ENCODE measurements at regions not wholly inside any gene's neighbourhood (a gene's known extent, or its start where the extent isn't known, plus 50 kb on each side); places are given as distances from the start of the nearest gene placed in this dataset.
A peak's percentile ranks its signal among the peaks of the same experiment; 100 is the strongest.

DNA sequence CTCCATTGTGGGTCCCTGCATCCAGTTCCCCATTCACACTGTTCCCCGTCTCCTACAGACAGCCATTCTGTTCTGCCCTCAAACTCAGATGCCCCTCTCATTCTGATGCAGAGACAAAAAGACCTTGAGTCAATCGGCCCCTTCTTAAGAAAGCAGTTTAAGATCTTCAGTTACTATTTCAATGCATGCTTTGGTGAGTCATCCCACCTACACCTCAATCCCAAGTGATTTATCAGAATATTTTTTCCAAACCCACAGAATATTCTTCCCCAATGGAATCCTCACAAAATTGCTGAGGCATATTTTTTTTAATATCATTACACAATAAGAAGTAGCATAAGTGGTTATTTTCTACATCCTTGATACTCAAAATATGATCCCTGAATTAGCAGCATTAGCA lies 92.4 kb upstream of the SLC1A1 start:
- Mint-ChIP-seq H3K27ac (no peak overlapping the region), H3K4me1 (peaks cover 9% of the 10 kb centered on the region), H3K27me3 (ENCODE audit: low read depth) (no peaks in the 10 kb centered on the region; the same call in 1 of the 2 replicates), H3K36me3 (peaks cover 10% of the 10 kb centered on the region), H3K4me3 (no peak overlapping the region), H3K9me3 (peaks cover 10% of the 10 kb centered on the region)
- ChIA-PET CTCF (interaction anchor here (1.6 kb wide), 1 partner anchor 151 kb away, joined by 5 read pairs; no protein-coding TSS in a partner anchor), POLR2A (no interaction called here)
- TF ChIP-seq ZBTB43 (CRISPR knock-in tag; IDR thresholded peaks at IDR 0.05), result no peak
- TF ChIP-seq, protein P1, sequence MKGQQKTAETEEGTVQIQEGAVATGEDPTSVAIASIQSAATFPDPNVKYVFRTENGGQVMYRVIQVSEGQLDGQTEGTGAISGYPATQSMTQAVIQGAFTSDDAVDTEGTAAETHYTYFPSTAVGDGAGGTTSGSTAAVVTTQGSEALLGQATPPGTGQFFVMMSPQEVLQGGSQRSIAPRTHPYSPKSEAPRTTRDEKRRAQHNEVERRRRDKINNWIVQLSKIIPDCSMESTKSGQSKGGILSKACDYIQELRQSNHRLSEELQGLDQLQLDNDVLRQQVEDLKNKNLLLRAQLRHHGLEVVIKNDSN (CRISPR knock-in tag; IDR thresholded peaks at IDR 0.05), result no peak
- no peak for DNase-seq (ENCODE audit: low spot score)
- ATAC-seq, result peak; percentile 50; the same call in 1 of the 2 replicates

DNA sequence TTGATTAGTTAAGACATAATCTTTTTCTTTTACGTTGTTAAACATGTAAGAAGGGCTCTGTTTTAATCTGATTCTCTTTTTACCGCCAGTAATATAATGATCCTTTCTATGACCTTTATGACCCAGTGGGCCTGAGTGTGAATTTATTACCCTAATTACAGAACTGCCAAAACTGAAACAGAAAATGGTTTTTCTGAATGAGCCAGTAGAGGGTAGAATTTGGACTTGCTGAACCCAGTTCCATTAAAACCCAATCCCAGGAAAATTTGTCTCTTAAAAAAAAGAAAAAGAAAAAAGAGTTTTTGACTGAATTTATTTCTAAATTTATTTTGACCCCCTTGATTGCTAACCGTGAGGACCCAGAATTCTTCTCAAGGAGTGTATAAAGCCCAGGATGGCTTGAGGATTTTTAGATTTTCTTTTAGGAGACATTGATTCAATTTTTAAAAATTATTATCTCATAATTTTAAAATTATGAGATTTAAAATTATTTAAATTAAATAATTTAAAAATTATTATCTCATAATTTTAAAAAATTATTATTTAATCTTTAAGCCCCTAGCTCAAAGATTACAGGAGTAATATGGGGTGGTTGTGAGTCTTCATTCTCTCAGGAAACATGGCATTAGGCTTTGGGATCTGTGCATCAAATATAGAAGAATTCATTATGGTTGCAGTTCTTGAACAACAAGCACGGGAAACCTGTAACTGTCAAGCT lies 94.1 kb upstream of the GLIS3 start:
- ATAC-seq (no peak), DNase-seq (ENCODE audit: low spot score) (no peak)
- H3K27me3 Mint-ChIP-seq (ENCODE audit: low read depth), result no peaks in the 10 kb centered on the region
- H3K4me1 Mint-ChIP-seq, result peaks cover 9% of the 10 kb centered on the region
- H3K36me3 Mint-ChIP-seq, result no peaks in the 10 kb centered on the region
- TF ChIP-seq IRF2 (CRISPR knock-in tag; IDR thresholded peaks at IDR 0.05; ENCODE audit: borderline replicate concordance, low read depth) (no peak), CREB1 (CRISPR knock-in tag; IDR thresholded peaks at IDR 0.05) (no peak), EMX1 (CRISPR knock-in tag; IDR thresholded peaks at IDR 0.05) (no peak), ZSCAN18 (CRISPR knock-in tag; IDR thresholded peaks at IDR 0.05) (no peak), HMGA2 (CRISPR knock-in tag; IDR thresholded peaks at IDR 0.05) (peak; percentile 98)
- ChIA-PET POLR2A (no interaction called here), CTCF (interaction anchor here (0.8 kb wide), 1 partner anchor 155 kb away, joined by 4 read pairs; no protein-coding TSS in a partner anchor)
- no peak overlapping the region for H3K4me3 Mint-ChIP-seq
- no peaks in the 10 kb centered on the region for H3K9me3 Mint-ChIP-seq
- no peak overlapping the region for H3K27ac Mint-ChIP-seq

- Mint-ChIP-seq H3K27ac (no peak overlapping the region), H3K4me3 (no peak overlapping the region)
- CTCF ChIA-PET, result interaction anchor here (8.3 kb wide), 1 partner anchor 160 kb away, joined by 76 read pairs; no protein-coding TSS in a partner anchor
- TF ChIP-seq GRHL2 (CRISPR knock-in tag; IDR thresholded peaks at IDR 0.05; ENCODE audit: insufficient replicate concordance, severe bottlenecking), result no peak
- no peak for TF ChIP-seq CTCF (IDR thresholded peaks at IDR 0.05)
- no peak for TF ChIP-seq TEAD1 (CRISPR knock-in tag; IDR thresholded peaks at IDR 0.05)
- no peak for TF ChIP-seq ZNF512 (CRISPR knock-in tag; IDR thresholded peaks at IDR 0.05; ENCODE audit: borderline replicate concordance)
- TF ChIP-seq ZNF416 (CRISPR knock-in tag; IDR thresholded peaks at IDR 0.05), result no peak
- TF ChIP-seq, protein P2, sequence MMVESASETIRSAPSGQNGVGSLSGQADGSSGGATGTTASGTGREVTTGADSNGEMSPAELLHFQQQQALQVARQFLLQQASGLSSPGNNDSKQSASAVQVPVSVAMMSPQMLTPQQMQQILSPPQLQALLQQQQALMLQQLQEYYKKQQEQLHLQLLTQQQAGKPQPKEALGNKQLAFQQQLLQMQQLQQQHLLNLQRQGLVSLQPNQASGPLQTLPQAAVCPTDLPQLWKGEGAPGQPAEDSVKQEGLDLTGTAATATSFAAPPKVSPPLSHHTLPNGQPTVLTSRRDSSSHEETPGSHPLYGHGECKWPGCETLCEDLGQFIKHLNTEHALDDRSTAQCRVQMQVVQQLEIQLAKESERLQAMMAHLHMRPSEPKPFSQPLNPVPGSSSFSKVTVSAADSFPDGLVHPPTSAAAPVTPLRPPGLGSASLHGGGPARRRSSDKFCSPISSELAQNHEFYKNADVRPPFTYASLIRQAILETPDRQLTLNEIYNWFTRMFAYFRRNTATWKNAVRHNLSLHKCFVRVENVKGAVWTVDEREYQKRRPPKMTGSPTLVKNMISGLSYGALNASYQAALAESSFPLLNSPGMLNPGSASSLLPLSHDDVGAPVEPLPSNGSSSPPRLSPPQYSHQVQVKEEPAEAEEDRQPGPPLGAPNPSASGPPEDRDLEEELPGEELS (CRISPR knock-in tag; IDR thresholded peaks at IDR 0.05), result no peak
- no peak for TF ChIP-seq CREM (CRISPR knock-in tag; IDR thresholded peaks at IDR 0.05)
- TF ChIP-seq, protein P3, sequence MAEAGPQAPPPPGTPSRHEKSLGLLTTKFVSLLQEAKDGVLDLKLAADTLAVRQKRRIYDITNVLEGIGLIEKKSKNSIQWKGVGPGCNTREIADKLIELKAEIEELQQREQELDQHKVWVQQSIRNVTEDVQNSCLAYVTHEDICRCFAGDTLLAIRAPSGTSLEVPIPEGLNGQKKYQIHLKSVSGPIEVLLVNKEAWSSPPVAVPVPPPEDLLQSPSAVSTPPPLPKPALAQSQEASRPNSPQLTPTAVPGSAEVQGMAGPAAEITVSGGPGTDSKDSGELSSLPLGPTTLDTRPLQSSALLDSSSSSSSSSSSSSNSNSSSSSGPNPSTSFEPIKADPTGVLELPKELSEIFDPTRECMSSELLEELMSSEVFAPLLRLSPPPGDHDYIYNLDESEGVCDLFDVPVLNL (CRISPR knock-in tag; IDR thresholded peaks at IDR 0.05; ENCODE audit: borderline replicate concordance, low read depth), result no peak
- TF ChIP-seq, protein P4, sequence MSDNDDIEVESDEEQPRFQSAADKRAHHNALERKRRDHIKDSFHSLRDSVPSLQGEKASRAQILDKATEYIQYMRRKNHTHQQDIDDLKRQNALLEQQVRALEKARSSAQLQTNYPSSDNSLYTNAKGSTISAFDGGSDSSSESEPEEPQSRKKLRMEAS (CRISPR knock-in tag; IDR thresholded peaks at IDR 0.05), result no peak
- TF ChIP-seq NR1H2 (CRISPR knock-in tag; IDR thresholded peaks at IDR 0.05), result no peak
- TF ChIP-seq ZNF263 (CRISPR knock-in tag; IDR thresholded peaks at IDR 0.05; ENCODE audit: low read depth), result no peak
- TF ChIP-seq NR3C1 (CRISPR knock-in tag; conservative IDR thresholded peaks at IDR 0.05; ENCODE audit: low read depth), result no peak
These were observed 89.9 kb upstream of the GLIS3 start for GRCh38 chr9:4389755-4390154.

More at GRCh38 chr9:4389755-4390154, 89.9 kb upstream of the GLIS3 start:
- H3K27me3 Mint-ChIP-seq (ENCODE audit: low read depth), result no peaks in the 10 kb centered on the region
- H3K4me1 Mint-ChIP-seq, result no peaks in the 10 kb centered on the region
- no peak for DNase-seq (ENCODE audit: low spot score)
- H3K9me3 Mint-ChIP-seq, result no peaks in the 10 kb centered on the region
- POLR2A ChIA-PET, result no interaction called here
- no peaks in the 10 kb centered on the region for H3K36me3 Mint-ChIP-seq
- ATAC-seq, result no peak
